ENCODE measurements at regions not wholly inside any gene's neighbourhood (a gene's known extent, or its start where the extent isn't known, plus 50 kb on each side); places are given as distances from the start of the nearest gene placed in this dataset.
A peak's percentile ranks its signal among the peaks of the same experiment; 100 is the strongest.
"Not testable (repeated sequence)": the region's sequence is repeated elsewhere in the genome, so short reads cannot be mapped to it uniquely, and the experiment has no call there.

DNA sequence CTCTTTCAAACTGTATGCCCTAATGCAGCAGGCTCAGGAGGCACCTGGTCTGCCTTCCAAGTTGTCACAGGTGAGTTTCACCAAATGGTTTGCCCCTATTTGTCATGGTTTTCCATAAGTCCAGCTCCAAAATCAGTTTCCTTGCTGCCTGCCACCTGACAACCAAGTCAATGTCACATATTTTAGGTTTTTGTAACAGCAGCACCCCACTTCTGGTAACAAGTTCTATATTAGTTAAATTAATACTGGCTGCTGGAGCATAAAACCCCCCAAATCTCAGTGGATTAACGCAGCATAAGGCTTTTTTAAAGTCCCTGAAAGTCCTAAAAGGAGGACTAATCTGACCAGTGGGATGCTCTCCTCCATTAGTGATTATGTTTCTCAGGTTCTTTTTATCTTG lies 200.7 kb downstream of the RRAGC start:
- DNase-seq: no peak

DNA sequence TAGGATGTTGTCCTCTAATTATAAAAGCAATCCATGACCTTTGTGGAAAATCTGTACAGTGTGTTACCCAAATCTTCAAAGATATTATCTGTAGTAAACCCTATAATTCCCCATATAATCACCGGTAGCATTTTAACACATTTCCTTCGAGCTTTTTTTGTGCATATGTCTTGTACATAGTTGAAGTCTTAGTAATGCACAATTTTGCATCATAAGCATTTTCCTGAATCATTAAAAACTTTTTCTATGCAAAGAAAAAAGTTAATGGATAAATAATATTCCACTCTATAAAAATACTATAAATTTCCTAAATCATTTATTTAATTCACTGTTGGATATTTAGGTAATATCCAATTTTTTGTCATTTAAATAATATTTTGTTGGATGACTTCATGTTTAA lies 201.7 kb downstream of the RRAGC start:
- no peak for DNase-seq

DNA sequence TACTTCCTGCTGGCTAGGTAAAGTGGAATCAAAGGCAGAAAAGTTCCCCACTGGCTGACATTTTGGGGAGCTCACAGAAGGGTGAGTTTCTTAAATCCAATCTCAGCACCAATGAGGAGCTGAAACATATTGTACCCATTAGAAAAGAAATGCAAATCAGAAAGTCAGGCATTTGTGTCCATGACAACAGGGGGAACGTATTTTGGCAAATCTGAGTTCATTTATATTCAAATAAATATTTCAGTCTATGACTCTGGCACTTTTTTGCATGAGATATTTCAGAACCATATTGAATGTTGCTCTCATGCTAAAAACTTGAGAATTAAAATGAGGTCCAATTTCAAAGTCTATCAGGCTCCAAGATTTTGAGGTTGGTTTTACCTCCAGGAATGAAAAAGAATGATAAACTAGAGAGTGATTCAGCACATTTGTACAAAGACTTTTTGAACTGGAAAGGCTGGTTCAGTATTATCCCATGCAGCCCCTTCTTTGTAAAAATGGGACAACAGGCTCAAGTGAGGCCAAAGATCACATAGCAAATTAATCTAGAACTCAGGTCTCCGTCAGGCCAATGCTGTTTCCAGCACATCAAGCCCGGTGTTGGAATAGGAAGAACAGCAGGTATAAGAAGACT lies 202.2 kb downstream of the RRAGC start:
- no peak for DNase-seq

DNA sequence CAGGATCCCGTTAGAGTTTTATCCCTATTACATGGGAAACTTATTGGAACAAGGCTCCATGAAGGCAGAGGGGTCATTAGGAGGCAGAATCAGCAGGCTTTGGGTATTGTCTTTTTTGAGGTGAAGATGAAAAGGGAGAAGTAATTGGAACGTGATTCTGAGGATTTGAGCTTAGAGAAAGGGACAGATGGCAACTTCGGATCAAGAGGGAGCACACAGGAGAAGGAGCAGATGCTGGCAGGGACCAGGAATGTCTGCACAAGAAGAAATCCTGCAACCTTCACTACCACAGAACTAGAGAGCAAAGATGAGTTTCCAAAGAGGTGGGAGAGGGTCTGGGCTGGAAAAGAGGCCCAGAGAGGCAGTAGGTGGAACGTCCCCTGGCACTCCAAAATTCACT lies 202.8 kb downstream of the RRAGC start:
- DNase-seq: peak; percentile 8

DNA sequence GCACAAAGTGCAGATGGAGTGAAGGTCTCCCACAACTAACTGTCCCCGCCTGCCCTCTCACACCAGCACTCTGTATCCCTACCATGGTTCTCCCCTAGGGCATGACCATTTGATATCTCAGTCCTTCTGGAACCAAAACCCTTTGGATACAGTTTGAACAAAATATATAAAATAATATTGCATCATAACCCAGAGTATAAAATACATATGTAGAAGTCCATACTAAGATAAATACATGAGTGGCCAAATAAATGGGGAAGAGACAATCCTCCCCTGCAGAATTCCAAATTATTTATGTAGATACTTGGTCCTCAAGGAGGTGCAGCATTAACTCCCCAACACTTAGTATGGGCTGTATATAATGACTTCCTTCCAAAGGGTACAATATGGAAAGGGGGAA lies 207.4 kb downstream of the RRAGC start:
- no peak for DNase-seq

DNA sequence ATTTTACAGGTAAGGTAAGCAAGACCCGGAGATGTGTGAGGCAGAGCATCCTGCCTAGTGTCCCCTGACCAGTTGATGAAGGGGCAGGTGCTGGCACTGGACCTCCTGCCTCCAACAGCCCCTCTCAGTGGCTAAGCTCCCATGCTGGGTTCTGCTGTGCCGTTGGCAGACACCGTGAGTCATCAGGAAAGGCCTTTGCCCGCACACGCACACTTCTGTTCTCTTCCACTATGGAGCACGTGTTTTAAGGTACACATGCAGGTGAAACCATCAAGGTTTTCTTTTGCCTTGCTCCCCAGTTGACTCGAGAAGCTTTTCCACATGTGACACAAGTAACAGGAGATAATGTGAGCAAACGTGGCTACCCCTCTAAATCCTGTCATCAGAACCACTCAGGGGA lies 207.9 kb downstream of the RRAGC start:
- DNase-seq: no peak

DNA sequence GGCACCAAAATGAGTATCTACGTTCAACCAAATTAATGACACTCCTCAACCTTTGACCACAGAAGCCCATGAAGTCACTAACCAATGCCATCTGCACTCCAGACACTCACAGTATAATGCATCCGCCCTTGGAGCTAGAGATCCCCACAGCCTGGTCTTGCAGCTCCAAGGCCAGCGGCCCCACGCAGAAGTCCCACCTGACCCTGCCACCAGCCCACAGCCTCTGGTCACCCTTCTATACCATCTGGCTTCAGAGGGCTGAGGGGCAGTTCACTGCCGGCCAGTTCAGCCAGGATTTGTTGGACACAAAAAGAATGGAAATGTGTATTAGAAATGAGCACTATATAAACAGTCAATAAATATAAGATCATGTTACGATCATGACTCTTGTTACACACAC lies 211.2 kb downstream of the RRAGC start:
- DNase-seq: no peak

DNA sequence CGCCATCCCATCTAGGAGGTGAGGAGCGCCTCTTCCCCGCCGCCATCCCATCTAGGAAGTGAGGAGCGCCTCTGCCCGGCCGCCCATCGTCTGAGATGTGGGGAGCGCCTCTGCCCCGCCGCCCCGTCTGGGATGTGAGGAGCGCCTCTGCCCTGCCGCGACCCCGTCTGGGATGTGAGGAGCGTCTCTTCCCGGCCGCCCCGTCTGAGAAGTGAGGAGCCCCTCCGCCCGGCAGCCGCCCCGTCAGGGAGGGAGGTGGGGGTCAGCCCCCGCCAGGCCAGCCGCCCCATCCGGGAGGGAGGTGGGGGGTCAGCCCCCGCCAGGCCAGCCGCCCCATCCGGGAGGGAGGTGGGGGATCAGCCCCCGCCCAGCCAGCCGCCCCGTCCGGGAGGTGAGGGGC lies 212.2 kb downstream of the RRAGC start:
- DNase-seq: not testable (repeated sequence)

DNA sequence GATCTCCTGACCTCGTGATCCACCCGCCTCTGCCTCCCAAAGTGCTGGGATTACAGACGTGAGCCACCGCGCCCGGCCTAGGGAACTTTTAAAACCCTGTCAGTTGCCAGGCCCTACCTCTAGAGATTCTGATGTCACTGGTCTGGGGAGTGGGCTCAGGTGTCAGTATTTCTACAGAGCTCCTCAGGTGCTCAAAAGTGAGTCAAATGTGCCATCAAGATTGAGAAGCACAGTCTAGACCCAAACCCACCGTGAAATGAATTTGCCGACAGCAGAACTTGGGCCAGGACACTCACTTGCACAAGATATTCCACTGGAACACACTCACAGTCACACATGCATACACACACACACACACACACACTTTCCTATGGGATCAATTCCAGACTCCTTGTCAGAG lies 215.5 kb downstream of the RRAGC start:
- DNase-seq: no peak

DNA sequence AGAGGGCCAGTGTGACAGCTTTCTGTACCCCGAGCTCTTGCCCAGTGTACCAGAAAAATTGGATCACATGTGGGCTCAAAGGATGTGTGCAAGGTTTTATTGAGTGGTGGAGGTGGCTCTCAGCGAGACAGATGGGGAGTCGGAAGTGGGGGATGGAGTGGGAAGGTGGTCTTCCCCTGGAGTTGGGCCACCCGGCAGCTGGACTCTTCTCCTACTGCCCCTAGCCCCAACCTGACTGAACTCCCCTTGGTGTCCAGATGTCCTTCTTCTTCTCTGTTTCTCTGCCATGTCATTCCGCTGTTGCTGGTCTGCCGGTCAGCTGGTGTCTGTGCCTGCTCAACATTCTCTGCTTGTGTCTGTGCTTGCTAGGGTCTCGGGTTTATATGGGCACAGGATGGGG lies 217.9 kb downstream of the RRAGC start:
- no peak for DNase-seq

DNA sequence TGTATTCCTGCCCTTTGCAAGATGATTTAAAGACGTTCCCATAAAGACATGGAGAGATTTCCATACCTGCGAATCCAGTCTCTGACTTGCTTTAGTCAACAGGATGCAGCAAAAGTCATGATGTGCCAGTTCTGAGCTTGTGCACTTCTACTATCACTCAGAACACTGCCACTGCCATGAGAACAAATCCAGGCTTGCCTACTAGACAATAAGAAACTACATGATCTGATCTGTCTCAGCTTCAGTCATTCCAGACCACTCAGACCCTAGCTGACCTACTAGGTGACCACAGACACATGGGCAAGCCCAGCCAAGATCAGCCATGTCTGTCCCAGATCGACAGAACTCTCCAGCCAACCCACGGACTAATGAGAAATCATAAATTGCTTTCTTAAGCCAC lies 219.2 kb downstream of the RRAGC start:
- no peak for DNase-seq

DNA sequence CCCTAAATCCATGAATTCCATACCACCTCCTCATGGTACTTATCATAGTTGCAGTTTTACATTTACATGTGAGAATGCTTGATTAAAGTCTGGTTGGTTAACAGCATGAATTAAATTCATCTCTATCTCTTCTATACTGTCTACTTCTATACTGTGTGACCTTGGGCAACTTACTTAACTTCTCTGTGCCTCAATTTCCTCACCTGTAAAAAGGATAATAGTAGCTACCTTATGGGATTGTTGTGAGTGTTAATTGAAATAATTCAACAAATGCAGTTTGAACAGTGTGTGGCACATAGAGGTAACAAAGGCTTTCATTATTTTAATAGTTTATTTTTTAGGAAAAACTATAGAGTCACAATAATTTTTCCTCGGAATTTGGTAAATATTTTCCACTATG lies 231.3 kb downstream of the RRAGC start:
- no peak for DNase-seq

DNA sequence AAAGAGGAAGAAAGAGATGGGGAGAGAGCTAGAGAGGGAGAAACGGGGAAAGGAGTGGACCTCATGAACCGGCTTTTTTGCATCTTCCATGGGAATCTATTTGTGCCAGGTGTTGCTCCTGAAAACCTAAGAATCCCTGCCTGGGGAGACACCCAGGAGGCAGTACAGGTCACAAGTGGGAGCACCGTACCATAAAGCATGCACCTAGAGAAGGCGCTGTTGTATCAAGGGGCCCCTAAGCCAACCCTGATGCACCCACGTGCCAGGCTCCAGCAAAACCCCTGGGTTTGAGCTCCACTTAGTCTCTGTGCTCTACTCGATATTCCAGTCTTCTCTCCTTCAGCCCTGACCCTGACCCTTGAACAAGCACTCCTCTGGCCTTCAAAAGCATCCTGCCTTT lies 233.6 kb downstream of the RRAGC start:
- DNase-seq: no peak

DNA sequence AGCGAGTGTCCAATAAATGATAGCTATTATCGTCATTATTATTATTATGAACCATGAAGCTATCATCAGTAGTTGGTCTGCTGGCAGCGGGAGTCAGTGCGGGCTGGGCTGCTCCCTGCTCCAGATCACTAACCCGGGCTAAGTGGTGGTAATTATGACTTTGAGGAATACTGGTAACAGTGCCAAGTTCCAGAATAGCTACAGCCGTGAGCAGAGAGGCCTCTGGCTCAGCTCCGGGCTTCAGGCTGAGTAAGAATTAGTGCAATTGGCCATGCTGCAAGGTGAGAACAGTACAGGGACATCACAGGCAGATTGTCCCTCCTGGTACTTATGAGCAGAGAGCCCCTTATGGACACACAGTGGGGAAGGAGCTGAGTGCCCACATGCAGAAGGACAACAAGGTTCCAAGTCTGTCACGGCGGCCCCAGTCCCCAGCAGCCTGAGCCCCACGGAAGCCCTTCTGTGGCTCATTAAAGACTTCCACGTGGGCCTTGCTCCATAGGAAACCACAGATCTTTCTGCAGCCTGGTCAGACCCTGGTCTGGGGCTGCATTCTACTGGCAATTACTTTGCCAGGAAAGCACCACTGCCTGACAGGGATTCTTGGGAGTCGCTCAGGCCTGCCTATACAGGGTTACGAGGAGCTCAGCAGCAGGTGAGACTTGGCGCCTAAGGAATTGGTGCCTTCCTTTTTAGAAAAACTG lies 235.1 kb downstream of the RRAGC start:
- no peak for DNase-seq

DNA sequence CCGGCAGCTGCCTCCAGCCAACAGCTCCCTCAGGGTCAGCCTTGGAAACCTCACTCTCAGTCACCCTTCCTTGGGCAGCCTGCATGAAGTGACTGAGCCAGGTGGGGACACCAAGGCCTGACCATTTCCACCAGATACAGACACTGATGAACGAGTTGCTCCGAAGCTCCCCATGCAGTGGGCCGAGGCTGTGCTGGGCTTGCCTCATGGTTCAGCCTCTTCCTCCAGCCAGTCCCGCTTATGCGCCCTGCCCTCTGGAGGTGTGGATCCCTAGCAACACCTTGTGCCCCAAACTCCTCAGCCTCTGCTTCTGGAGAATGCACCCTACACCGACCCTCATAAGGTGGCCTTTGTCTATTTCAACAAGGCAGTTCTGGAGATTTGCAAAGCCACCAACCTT lies 236.0 kb downstream of the RRAGC start:
- DNase-seq: no peak

DNA sequence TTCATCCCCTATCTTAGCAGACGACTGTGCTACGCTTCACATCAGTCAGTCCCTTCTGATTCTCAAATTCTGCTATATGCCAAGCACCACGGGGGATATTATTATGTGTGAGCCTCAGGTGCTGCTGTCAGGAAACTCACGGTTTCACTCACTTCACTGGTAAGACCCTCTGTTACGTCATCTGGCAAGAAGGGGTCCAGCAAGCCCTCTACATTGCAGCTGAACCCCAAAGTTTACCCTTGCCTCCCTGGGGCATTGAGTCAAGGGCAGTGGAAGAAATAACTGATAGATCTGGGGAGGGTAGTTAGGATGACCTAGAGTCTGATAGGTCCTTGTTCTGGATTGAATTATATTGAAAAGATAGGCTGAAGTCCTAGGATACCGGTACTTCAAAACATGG lies 237.4 kb downstream of the RRAGC start:
- DNase-seq: no peak

DNA sequence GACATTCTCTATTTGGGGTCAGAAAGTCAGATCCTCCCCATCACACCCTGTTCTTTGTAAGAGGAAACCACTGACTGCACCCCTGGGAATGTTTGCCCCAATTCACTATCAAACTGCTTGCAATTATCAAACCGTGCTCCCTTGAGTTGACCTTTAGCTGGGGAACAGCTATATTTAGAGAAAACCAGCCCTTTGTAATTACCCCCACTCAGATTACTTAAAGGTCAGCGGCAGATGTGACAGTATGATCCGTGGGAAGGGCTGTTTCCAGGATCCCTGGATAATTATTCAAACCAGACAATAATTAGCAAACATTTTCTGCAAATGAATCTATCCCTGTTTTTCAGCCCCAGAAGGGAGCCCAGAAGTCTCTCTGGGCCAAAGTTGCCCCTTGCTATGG lies 242.7 kb downstream of the RRAGC start:
- DNase-seq: no peak

DNA sequence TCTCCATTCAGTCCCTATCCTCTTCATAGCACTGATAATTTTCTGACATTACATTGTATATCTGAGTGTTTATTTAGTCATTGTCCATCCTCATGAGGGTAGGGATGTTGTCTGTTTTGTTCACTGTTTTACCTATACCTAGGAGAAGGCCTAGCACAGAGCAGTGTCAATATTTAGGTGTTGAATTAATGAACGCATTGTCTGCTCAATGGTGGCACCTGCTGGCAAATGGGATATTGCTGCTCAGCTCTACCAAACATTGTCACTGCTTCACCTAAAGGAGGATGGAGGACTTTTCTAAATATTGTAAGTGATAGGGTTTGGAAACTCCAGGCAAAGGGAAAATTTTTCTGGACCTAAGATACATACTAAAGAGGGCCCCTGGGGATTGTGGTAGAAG lies 243.9 kb downstream of the RRAGC start:
- no peak for DNase-seq

DNA sequence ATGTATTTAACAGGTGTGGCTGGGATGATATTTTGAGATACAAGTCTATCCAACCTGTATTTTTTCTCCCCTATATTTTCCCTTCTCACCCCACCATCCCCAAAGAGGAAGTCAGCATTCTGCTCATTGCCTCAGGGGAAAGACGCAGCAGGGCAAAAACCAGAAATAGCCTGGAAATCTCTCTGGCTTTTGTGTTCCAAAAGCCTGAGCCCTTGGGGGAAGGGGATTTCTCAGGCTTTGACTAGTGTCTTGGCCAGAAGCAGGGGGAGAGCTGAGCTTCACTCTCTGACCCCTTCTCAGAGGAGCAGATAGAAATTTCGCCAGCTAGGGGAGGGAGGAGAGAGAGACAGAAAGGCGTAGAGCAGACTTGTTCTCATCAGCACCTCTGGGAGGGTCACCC lies 244.7 kb downstream of the RRAGC start:
- no peak for DNase-seq

DNA sequence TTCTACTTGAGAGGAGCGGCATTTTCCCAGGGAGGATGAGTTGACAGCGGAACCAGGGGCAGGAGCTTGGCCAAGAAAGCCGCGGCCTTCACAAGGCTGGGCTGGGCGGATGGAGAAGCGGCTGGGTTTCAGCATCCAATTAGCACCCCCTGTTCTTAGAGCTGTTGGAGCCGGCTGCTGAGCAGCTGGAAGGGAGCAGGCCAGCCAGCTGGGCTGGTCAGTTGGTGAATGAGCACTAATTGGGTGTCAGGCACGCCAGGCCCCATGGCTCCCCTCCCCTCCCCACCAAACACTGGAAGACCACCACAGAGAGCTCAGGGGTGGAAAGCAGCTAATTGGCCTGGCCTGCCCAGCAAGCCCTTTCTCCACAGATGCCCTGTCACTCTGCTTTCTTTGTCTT lies 245.6 kb downstream of the RRAGC start:
- no peak for DNase-seq

DNA sequence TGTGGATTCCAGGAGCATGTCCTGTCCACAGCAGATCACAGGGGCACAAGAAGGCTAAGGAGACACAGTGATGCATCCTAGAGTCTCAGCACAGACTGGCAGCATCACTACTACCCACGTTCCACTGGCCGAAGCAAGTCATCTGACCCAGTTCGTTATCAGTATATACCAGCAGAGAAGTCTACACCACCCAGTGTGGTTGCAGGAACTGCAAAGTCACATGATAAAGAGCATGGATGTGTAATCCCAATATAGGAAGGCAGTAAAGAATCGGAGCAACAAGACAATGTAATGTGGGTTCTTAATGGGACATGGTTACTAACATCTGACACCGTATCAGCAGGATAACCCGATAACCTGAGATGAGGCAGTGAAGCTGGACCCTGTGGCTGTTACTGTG lies 246.6 kb downstream of the RRAGC start:
- no peak for DNase-seq

DNA sequence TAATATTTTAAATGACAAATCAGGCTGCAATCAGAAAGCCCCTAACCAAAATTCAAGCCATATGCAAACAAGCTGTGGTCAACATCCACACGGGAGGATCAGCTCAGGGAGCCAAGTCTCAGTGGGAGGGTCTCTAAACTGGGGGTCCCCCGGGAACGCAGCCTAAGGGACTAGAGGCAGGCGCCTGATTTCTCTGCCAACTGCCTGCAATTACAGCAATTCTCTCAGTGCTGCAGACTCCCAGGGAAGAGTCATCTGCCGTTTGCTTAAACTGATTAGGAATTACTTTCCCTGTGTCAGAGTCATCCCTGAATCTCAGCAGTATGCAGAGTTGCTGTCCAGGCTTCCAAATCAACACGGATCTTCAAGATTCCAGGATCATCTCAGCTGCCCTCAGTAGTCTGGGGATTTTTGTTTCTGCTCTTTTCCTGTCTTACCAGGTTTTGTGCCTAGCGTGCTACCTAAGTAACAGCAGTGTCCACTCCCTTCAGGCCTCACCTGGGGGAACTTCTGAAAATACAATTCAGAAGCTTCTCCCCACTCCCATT lies 247.8 kb downstream of the RRAGC start:
- DNase-seq: no peak

DNA sequence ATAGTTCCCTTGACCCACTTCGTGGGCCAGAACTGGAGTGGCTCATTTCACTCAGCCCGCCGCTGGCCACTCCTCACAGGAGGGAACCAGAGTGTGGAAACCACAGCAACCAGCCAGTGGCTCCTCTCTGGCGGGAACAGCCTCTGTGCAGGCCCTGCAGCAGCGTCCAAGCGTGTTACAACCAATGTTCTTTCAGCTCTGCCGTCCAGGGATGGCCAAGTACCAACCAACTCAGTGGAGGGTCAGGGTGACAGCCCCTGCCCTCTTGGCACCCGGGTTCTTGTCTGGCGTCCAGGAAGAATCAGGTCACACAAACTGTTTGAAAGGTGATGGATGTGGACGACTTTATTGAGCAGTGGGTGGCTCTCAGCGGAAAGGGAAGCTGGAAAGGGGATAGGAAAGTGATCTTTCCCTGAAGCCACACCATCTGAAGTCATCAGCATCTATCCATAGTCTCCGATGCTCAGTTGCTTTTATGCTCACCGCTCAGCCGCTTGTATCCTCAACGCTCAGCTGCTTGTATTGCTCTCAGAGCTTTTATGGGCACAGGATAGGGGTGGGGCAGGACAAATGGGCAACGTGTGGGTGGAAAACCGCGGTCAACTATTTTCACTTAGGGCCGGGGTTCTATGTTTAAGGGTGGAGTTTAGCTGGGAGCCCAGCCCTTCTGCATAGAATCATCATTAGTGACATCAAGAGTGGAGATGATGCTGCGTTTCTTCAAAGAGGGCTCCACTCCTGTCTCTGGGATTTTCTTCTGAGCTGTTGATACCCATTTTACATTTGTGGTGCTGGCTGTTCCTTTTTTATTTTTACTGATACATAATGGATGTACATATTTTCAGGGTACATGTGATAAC lies 250.2 kb downstream of the RRAGC start:
- DNase-seq: no peak

Measured in NCI-H2171 (cell line).